Breast epithelium (tissue), 4 donors: ENCODE measurements at regions not wholly inside any gene's neighbourhood (a gene's known extent, or its start where the extent isn't known, plus 50 kb on each side); places are given as distances from the start of the nearest gene placed in this dataset.

Source experiments
- DNase-seq, 2 donors: peaks; one replicate each; pipeline ENCODE4 v3.0.0-alpha.2; 2019; ENCODE audit warnings: low spot score in 2 of 2
- H3K27ac ChIP-seq, 2 donors: fragments of 200-600 bp; sonication (generic) in 1 of 2; one replicate each; pipeline ENCODE4 v1.5.1; 2016 to 2019; ENCODE audit warnings: mild to moderate bottlenecking in 1 of 2
- H3K27me3 ChIP-seq, 2 donors: fragments of 200-600 bp; sonication (generic) in 1 of 2; one replicate each; pipeline versions ENCODE4 v1.5.1 to v1.6.0; 2017 to 2019; ENCODE audit warnings: control low read depth in 1 of 2, mild to moderate bottlenecking in 1 of 2
- H3K36me3 ChIP-seq: fragments of 200-600 bp; one replicate; pipeline ENCODE4 v1.5.1; 2019
- H3K4me1 ChIP-seq, 2 donors: fragments of 200-600 bp; sonication (generic); one replicate each; pipeline ENCODE4 v1.5.1; 2016 to 2019; ENCODE audit warnings: control low read depth in 1 of 2
- H3K4me3 ChIP-seq, 3 donors: fragments of 200-600 bp; sonication (generic); 1 replicate in 2 of 3; 2 replicates in 1 of 3; pipeline ENCODE4 v1.5.1; 2016 to 2019; ENCODE audit warnings: mild to moderate bottlenecking in 3 of 3, moderate library complexity in 2 of 3
- H3K9me3 ChIP-seq, 2 donors: fragments of 200-600 bp; sonication (generic) in 1 of 2; one replicate each; pipeline ENCODE4 v1.5.1; 2016 to 2019; ENCODE audit warnings: control low read depth in 1 of 2
- POLR2A ChIP-seq: fragments of 450-650 bp; IDR thresholded peaks from one replicate; pipeline ENCODE4 v1.6.1; 2016; ENCODE audit warnings: antibody characterized with exemption, mild to moderate bottlenecking, moderate library complexity
- POLR2AphosphoS5 ChIP-seq, 3 donors: sonication (generic); formaldehyde crosslinking; IDR thresholded peaks; one replicate each; pipeline ENCODE4 v1.6.1; 2017; ENCODE audit warnings: antibody characterized with exemption in 3 of 3
- intact Hi-C: fragments of 100-400 bp; cut with DNase I; formaldehyde crosslinking; loops from one replicate; pipeline ENCODE4 v1.15.1; 2023; ENCODE audit warnings: low total_unique reads
- TF ChIP-seq, protein P1 (sequence below), 3 donors: fragments of 450-650 bp; IDR thresholded peaks; one replicate each; pipeline ENCODE4 v1.5.1; 2016 to 2017; ENCODE audit warnings: antibody characterized with exemption in 3 of 3, mild to moderate bottlenecking in 3 of 3, moderate library complexity in 3 of 3

DNA sequence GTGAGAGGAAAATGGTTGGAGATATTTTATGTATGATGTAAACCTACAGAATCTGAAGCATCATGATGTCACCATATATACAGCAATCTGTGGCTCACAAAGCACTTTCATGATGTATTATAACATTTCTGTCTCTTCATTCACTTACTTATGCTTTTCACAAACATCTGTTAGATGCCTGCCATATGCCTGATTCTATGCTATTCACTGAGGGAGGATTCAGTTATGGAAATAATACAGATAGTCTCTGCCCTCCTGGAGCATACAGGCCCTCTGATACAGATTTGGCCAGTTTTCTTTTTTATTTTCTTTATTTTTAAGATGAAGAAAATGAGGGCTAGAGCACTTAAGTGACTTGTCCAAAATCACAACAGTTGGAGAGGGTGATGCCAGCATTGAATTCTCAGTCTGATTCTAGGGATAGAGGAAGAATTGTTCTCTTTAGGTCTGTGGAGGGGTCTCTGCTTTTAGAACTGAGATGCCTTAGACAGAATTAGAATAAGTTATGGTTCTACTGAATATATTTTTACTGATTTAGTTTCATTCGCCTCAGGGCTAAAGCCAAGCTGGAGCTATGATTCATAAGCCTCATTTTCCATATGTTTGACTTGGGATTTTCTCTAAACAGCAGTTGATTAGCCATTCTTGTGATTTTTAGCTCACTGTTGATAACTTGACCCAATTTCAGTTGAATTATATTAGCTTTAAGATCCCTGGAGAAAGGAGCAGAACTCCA, 636.4 kb downstream of the PRELID2 start:
- intact Hi-C loops = no loop called here
- no peak for DNase-seq
- H3K4me1 ChIP-seq = no peaks in the 10 kb centered on the region
- H3K27me3 ChIP-seq = no peaks in the 10 kb centered on the region
- H3K36me3 ChIP-seq = no peaks in the 10 kb centered on the region
- H3K9me3 ChIP-seq = no peaks in the 10 kb centered on the region
- no peak overlapping the region for H3K27ac ChIP-seq
- TF ChIP-seq POLR2AphosphoS5 (IDR thresholded peaks at IDR 0.05) (no peak), POLR2A (no peak)
- TF ChIP-seq, protein P1, sequence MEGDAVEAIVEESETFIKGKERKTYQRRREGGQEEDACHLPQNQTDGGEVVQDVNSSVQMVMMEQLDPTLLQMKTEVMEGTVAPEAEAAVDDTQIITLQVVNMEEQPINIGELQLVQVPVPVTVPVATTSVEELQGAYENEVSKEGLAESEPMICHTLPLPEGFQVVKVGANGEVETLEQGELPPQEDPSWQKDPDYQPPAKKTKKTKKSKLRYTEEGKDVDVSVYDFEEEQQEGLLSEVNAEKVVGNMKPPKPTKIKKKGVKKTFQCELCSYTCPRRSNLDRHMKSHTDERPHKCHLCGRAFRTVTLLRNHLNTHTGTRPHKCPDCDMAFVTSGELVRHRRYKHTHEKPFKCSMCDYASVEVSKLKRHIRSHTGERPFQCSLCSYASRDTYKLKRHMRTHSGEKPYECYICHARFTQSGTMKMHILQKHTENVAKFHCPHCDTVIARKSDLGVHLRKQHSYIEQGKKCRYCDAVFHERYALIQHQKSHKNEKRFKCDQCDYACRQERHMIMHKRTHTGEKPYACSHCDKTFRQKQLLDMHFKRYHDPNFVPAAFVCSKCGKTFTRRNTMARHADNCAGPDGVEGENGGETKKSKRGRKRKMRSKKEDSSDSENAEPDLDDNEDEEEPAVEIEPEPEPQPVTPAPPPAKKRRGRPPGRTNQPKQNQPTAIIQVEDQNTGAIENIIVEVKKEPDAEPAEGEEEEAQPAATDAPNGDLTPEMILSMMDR (IDR thresholded peaks at IDR 0.05) = no peak
- H3K4me3 ChIP-seq = no peak overlapping the region

DNA sequence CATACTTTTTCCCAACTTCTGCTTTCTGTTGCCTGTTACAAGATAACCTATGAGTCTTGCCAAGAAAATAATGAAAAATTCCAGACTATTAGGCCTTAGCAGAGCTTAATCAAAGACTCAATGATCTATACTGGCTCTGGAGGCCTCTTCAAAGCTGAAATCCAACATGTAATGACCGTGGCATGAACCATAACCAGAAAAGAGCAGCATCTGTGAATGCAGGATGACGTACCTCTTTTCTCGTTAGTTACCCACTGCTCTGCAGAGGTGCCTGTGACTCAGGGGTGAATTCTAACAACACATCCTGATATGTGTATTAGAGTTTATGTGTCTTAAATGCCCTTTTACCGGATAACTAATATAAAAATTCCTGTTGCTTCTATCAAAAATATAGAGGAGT, 645.4 kb downstream of the PRELID2 start:
- H3K36me3 ChIP-seq = no peaks in the 10 kb centered on the region
- no peaks in the 10 kb centered on the region for H3K4me1 ChIP-seq
- no peak overlapping the region for H3K27ac ChIP-seq
- no peaks in the 10 kb centered on the region for H3K27me3 ChIP-seq
- TF ChIP-seq, protein P1 (IDR thresholded peaks at IDR 0.05) = no peak
- TF ChIP-seq POLR2A = no peak
- TF ChIP-seq POLR2AphosphoS5 (IDR thresholded peaks at IDR 0.05) = no peak
- DNase-seq = no peak
- intact Hi-C loops = no loop called here
- H3K4me3 ChIP-seq = no peak overlapping the region
- H3K9me3 ChIP-seq = no peaks in the 10 kb centered on the region

DNA sequence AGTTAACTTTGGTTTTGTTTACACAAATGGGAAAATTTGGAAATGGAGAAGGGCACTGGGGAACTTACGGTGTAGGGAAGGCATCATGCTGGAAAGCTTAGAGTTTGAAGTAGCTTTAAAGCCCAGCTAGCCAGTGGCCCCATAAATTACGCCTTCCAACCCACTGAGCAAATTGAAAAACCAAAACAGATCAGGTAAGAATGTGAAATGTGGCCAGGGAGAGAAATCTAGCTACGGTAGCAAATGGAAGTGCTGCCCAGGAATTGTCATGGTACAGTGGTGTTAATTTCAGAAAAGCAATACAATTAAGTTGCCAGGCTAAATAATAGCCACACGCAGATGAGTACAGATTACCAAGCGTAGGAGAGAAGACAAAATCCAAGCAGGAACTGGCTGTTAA, 654.8 kb downstream of the PRELID2 start:
- no peaks in the 10 kb centered on the region for H3K9me3 ChIP-seq
- no peaks in the 10 kb centered on the region for H3K27me3 ChIP-seq
- intact Hi-C loops = no loop called here
- no peak overlapping the region for H3K27ac ChIP-seq
- TF ChIP-seq POLR2A (no peak), POLR2AphosphoS5 (IDR thresholded peaks at IDR 0.05) (no peak)
- TF ChIP-seq, protein P1 (IDR thresholded peaks at IDR 0.05) = no peak
- no peaks in the 10 kb centered on the region for H3K4me1 ChIP-seq
- no peak overlapping the region for H3K4me3 ChIP-seq
- DNase-seq = no peak
- no peaks in the 10 kb centered on the region for H3K36me3 ChIP-seq

DNA sequence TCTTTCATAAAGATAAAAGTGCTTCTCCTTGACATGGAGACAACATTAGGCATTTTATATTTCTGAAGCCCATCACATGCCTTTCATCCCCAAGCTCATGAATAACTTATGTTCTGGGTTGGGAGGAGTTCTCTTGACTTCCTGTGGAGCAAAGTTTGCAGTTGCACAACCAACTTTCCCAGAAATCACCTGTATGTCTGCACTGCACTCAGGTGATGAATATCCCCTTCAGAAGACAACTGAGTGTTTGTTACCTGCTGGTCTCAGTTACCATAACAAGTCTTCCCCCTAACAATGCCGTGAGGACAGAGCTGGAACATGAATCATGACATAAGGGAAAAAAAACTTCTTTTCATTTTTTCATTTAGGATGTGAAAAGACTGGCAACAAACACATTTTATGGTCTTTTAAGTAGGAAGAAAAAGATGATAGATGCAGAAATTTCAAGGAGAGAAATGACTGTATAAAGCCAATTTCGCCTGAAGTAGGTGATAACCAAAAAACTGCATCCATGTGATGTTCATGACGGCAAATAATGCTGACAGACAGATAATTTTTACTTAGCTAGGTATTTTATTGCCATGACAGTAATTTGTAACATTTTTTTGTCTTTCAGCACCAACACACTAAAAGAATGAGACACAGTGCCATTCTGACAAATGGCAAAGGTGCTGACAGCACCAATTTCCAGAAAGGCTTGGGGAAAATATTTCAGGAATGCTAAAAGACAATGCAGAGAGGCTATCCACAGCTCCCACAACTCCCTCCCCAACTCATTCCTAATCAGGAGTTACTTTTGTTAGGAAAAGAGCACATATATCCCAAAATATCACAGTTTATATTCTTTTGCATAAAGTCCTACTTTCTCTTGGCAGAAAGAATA, 656.3 kb downstream of the PRELID2 start:
- intact Hi-C loops = no loop called here
- no peak for DNase-seq
- Histone ChIP-seq H3K9me3 (no peaks in the 10 kb centered on the region), H3K4me3 (no peak overlapping the region), H3K4me1 (no peaks in the 10 kb centered on the region), H3K27me3 (no peaks in the 10 kb centered on the region), H3K27ac (no peak overlapping the region), H3K36me3 (no peaks in the 10 kb centered on the region)
- TF ChIP-seq POLR2A (no peak), POLR2AphosphoS5 (IDR thresholded peaks at IDR 0.05) (no peak)

DNA sequence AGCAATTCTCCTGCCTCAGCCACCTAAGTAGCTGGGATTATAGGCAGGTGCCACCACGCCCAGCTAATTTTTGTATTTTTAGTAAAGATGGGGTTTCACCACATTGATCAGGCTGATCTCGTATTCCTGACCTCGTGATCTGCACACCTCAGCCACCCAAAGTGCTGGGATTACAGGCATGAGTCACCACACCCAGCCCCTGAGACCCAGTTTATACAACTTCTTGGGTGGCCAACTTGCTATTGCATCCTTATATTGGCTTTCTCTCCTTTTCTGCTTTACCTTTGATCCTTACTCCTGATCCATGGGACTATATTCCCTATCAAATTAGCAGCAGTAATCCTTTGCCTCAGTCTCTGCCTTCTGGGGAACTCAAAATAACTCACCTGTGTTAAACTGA, 659.1 kb downstream of the PRELID2 start:
- no peaks in the 10 kb centered on the region for H3K36me3 ChIP-seq
- intact Hi-C loops = no loop called here
- no peak for DNase-seq
- H3K9me3 ChIP-seq = no peaks in the 10 kb centered on the region
- H3K4me1 ChIP-seq = no peaks in the 10 kb centered on the region
- H3K27ac ChIP-seq = no peak overlapping the region
- H3K4me3 ChIP-seq = no peak overlapping the region
- H3K27me3 ChIP-seq = no peaks in the 10 kb centered on the region
- no peak for TF ChIP-seq POLR2A
- no peak for TF ChIP-seq POLR2AphosphoS5 (IDR thresholded peaks at IDR 0.05)
- TF ChIP-seq, protein P1 (IDR thresholded peaks at IDR 0.05) = no peak
